Fibroblast of pulmonary artery (primary cell): ENCODE measurements at regions not wholly inside any gene's neighbourhood (a gene's known extent, or its start where the extent isn't known, plus 50 kb on each side); places are given as distances from the start of the nearest gene placed in this dataset.

ENCODE experiments used
- DNase-seq: peaks from one replicate; pipeline ENCODE4 v3.0.0-alpha.2; 2010; ENCODE audit warnings: low read depth
- H3K4me3 ChIP-seq: replicated peaks from 2 replicates; pipeline ENCODE4 v1.5.1; 2011; ENCODE audit warnings: low read depth, mild to moderate bottlenecking, control low read depth, low read length, moderate library complexity
- TF ChIP-seq, protein P1 (sequence below): IDR thresholded peaks from 2 replicates; pipeline ENCODE4 v1.5.1; 2011; ENCODE audit warnings: mild to moderate bottlenecking, control low read depth, low read length, inconsistent platforms; ENCODE audit errors: missing control alignments

GRCh38 chr7:142535123-142535779 is 214.0 kb upstream of the PRSS1 start:
- DNase-seq: peak; percentile 84
- no peak overlapping the region for H3K4me3 ChIP-seq
- TF ChIP-seq, protein P1, sequence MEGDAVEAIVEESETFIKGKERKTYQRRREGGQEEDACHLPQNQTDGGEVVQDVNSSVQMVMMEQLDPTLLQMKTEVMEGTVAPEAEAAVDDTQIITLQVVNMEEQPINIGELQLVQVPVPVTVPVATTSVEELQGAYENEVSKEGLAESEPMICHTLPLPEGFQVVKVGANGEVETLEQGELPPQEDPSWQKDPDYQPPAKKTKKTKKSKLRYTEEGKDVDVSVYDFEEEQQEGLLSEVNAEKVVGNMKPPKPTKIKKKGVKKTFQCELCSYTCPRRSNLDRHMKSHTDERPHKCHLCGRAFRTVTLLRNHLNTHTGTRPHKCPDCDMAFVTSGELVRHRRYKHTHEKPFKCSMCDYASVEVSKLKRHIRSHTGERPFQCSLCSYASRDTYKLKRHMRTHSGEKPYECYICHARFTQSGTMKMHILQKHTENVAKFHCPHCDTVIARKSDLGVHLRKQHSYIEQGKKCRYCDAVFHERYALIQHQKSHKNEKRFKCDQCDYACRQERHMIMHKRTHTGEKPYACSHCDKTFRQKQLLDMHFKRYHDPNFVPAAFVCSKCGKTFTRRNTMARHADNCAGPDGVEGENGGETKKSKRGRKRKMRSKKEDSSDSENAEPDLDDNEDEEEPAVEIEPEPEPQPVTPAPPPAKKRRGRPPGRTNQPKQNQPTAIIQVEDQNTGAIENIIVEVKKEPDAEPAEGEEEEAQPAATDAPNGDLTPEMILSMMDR: peak; percentile 98

DNA sequence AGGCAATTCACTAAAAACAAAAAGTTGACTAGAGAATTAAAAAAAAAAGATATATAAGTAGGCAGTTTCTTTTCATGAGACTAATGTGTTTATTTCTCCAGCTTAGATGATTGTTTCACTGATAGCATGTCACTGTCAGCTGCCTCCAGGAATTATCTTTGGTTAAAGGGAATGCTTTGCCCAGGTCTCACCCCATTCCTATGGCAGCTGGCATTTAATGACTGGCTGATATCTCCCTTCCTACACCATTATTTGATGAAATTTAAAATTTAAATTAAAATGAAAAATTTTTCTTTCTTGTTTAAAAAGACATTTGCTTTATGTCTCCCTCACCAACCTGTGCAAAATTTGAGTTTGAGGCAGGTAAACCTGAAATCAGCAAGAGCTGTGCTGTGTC is 214.5 kb upstream of the PRSS1 start:
- no peak for DNase-seq
- TF ChIP-seq, protein P1: no peak
- H3K4me3 ChIP-seq: no peak overlapping the region

- no peak for DNase-seq
- TF ChIP-seq, protein P1: no peak
- no peak overlapping the region for H3K4me3 ChIP-seq
Measured at GRCh38 chr7:142533920-142534319, 215.4 kb upstream of the PRSS1 start.

- DNase-seq: no peak
- TF ChIP-seq, protein P1: no peak
- H3K4me3 ChIP-seq: no peak overlapping the region
Measured at GRCh38 chr7:142529591-142529990, 219.7 kb upstream of the PRSS1 start.

- no peak for DNase-seq
- H3K4me3 ChIP-seq: no peak overlapping the region
- TF ChIP-seq, protein P1: no peak
Measured at GRCh38 chr7:142528608-142529408, 220.5 kb upstream of the PRSS1 start.

DNA sequence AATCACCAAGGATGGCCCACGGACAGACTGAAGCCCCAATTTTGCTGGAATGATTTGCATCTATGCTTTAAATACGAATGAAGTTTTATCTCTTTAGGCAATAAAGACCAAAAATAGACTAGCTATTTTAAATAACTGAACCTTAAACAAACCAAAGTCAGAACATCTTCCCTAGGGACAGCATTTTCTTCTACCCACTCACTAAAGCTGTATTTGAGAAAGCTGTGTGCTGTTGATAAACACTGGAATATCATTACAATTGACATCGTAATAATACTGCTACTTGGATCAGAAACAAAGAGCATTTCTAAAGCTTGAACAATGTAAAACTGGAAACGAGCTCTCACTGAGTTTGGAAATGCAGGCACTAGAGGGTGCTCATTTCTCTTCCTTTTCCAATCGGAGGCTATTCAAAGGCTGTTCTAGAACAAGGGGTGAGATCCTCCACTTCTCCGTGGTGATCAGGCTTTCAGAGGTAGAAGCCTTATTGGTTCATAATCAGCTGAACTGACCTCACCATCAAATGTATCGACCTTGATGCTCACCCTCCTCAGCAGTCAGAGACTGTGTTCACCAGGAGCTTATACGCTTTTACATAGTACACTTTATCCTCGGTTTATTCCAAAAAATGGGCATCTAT is 225.3 kb upstream of the PRSS1 start:
- TF ChIP-seq, protein P1: peak; percentile 25
- H3K4me3 ChIP-seq: no peak overlapping the region
- DNase-seq: no peak
